Panc1 (cell line): ENCODE measurements at regions not wholly inside any gene's neighbourhood (a gene's known extent, or its start where the extent isn't known, plus 50 kb on each side); places are given as distances from the start of the nearest gene placed in this dataset.

Experiments
- CTCF ChIP-seq: fragments of 450-650 bp; IDR thresholded peaks from 2 replicates; pipeline ENCODE4 v1.5.1; 2017; ENCODE audit warnings: mild to moderate bottlenecking
- POLR2AphosphoS5 ChIP-seq: IDR thresholded peaks from 2 replicates; pipeline ENCODE4 v1.6.1; 2012; ENCODE audit warnings: mild to moderate bottlenecking, low read depth, low read length, moderate library complexity
- TF ChIP-seq, protein P1 (sequence below), 2 experiments: IDR thresholded peaks; 2 replicates each; pipeline ENCODE4 v1.6.1; 2011 to 2012; ENCODE audit warnings: low read depth in 2 of 2, control low read depth in 1 of 2, low read length in 1 of 2, mild to moderate bottlenecking in 1 of 2, moderate library complexity in 1 of 2; ENCODE audit not compliant: insufficient read depth in 1 of 2

DNA sequence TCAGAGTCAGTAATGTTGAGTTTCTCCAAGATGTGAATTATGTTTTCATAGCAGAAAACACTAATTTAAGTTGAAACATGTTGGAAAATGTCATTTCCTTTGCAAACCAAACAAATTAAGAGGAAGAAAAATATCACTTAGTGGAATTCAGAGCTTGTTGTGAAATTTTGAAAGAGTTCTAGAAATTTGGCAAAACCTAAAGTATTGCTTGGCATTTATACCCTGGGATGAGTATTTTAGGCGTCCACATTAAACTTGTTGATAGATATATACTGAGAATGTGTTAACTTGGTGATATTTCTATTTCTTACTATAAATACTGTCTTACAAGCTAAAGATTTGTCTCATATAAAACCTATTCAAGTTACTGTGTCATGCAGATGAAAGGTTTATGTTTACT, 335.2 kb downstream of the NSUN3 start:
- TF ChIP-seq CTCF, result no peak
- TF ChIP-seq, protein P1, sequence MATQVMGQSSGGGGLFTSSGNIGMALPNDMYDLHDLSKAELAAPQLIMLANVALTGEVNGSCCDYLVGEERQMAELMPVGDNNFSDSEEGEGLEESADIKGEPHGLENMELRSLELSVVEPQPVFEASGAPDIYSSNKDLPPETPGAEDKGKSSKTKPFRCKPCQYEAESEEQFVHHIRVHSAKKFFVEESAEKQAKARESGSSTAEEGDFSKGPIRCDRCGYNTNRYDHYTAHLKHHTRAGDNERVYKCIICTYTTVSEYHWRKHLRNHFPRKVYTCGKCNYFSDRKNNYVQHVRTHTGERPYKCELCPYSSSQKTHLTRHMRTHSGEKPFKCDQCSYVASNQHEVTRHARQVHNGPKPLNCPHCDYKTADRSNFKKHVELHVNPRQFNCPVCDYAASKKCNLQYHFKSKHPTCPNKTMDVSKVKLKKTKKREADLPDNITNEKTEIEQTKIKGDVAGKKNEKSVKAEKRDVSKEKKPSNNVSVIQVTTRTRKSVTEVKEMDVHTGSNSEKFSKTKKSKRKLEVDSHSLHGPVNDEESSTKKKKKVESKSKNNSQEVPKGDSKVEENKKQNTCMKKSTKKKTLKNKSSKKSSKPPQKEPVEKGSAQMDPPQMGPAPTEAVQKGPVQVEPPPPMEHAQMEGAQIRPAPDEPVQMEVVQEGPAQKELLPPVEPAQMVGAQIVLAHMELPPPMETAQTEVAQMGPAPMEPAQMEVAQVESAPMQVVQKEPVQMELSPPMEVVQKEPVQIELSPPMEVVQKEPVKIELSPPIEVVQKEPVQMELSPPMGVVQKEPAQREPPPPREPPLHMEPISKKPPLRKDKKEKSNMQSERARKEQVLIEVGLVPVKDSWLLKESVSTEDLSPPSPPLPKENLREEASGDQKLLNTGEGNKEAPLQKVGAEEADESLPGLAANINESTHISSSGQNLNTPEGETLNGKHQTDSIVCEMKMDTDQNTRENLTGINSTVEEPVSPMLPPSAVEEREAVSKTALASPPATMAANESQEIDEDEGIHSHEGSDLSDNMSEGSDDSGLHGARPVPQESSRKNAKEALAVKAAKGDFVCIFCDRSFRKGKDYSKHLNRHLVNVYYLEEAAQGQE (IDR thresholded peaks at IDR 0.05; ENCODE audit: insufficient read depth in 1 of 2, low read depth in 2 of 2, low read length in 1 of 2), result no peak
- TF ChIP-seq POLR2AphosphoS5, result no peak
